ENCODE measurements at regions not wholly inside any gene's neighbourhood (a gene's known extent, or its start where the extent isn't known, plus 50 kb on each side); places are given as distances from the start of the nearest gene placed in this dataset.

DNA sequence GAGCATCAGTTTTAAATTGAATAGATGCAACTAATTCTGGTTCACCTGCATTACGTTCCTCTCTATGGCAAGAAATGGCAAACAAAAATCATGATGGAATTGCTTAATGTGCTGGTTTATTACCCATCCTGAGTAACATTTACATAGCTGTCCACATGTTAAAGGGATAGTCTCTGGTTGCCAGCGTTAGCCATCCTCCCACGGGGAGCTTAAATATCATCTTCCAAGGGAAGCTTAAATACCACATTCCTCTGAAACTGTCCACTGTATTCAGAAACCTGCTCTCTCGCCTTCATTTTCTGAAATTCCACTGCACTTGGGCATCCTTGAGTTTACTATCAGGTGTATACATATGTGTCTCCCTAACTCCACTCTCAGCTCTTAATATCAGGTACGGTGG lies 586.6 kb downstream of the TLL1 start:
- Histone ChIP-seq H3K9ac (ENCODE audit: low read depth in 1 of 2, low read length in 2 of 2) (no peak overlapping the region), H3K36me3 (ENCODE audit: control insufficient read depth in 4 of 4, insufficient read depth in 3 of 4, low read depth in 1 of 4, low read length in 3 of 4) (no peaks in the 10 kb centered on the region), H3K4me3 (ENCODE audit: low read depth in 1 of 3, low read length in 3 of 3) (no peak overlapping the region), H3K27ac (ENCODE audit: low read depth in 1 of 2, low read length in 2 of 2) (no peak overlapping the region), H3K9me3 (ENCODE audit: control insufficient read depth in 4 of 4, low read length in 3 of 4) (no peaks in the 10 kb centered on the region), H3K4me1 (ENCODE audit: control insufficient read depth in 4 of 4, insufficient read depth in 4 of 4, low read length in 3 of 4) (no peaks in the 10 kb centered on the region), H3K27me3 (ENCODE audit: control insufficient read depth in 4 of 4, insufficient read depth in 4 of 4, low read length in 3 of 4) (no peaks in the 10 kb centered on the region)
- DNase-seq (ENCODE audit: low spot score), result no peak
- TF ChIP-seq RAD21 (IDR thresholded peaks at IDR 0.05) (no peak), HNF4A (conservative IDR thresholded peaks at IDR 0.05) (no peak), HNF4G (IDR thresholded peaks at IDR 0.05) (no peak)
- TF ChIP-seq, protein P1, sequence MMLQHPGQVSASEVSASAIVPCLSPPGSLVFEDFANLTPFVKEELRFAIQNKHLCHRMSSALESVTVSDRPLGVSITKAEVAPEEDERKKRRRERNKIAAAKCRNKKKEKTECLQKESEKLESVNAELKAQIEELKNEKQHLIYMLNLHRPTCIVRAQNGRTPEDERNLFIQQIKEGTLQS (IDR thresholded peaks at IDR 0.05), result no peak
- WGBS, result 63% methylated on average over 5 of the region's 5 CpGs

DNA sequence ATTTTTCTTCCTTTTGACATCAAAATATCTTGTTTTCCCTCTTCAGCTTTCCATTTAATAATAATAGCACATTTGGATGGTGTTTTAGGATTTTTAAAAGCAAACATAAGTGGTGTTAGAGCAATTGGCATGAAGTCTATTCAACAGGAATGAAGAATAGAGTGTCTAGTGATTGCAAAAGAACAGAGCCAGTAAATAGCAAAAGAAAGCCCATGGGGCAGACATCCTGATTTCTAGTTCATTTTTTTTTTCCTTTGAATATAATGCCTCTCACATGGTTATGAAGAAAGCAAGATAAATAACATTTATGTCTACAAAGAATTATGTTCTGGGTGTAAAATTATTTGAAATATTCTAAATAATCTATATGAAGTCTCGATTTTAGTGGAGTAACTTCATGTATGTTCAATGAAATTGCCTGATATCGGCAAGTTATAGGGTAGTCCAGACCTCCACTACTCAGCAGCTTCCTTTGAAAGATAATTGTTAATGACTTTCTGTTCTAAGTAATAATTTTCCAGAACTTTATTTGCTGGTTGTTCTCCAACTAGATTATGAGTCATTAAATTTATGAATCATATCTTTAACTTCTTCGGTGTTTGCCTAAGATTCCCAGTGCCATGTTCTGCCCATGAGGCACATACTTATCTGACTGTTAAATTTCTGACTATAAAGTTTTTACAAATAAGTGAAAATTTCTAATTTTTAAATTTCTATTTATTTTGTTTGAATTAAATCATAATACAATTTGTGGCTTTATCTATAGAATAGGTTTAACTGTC lies 587.9 kb downstream of the TLL1 start:
- H3K4me3 ChIP-seq (ENCODE audit: low read depth in 1 of 3, low read length in 3 of 3), result no peak overlapping the region
- DNase-seq (ENCODE audit: low spot score), result no peak
- no peaks in the 10 kb centered on the region for H3K4me1 ChIP-seq (ENCODE audit: control insufficient read depth in 4 of 4, insufficient read depth in 4 of 4, low read length in 3 of 4)
- no peaks in the 10 kb centered on the region for H3K27me3 ChIP-seq (ENCODE audit: control insufficient read depth in 4 of 4, insufficient read depth in 4 of 4, low read length in 3 of 4)
- no peak for TF ChIP-seq HNF4A (conservative IDR thresholded peaks at IDR 0.05)
- TF ChIP-seq, protein P2, sequence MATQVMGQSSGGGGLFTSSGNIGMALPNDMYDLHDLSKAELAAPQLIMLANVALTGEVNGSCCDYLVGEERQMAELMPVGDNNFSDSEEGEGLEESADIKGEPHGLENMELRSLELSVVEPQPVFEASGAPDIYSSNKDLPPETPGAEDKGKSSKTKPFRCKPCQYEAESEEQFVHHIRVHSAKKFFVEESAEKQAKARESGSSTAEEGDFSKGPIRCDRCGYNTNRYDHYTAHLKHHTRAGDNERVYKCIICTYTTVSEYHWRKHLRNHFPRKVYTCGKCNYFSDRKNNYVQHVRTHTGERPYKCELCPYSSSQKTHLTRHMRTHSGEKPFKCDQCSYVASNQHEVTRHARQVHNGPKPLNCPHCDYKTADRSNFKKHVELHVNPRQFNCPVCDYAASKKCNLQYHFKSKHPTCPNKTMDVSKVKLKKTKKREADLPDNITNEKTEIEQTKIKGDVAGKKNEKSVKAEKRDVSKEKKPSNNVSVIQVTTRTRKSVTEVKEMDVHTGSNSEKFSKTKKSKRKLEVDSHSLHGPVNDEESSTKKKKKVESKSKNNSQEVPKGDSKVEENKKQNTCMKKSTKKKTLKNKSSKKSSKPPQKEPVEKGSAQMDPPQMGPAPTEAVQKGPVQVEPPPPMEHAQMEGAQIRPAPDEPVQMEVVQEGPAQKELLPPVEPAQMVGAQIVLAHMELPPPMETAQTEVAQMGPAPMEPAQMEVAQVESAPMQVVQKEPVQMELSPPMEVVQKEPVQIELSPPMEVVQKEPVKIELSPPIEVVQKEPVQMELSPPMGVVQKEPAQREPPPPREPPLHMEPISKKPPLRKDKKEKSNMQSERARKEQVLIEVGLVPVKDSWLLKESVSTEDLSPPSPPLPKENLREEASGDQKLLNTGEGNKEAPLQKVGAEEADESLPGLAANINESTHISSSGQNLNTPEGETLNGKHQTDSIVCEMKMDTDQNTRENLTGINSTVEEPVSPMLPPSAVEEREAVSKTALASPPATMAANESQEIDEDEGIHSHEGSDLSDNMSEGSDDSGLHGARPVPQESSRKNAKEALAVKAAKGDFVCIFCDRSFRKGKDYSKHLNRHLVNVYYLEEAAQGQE (IDR thresholded peaks at IDR 0.05), result no peak
- no peak for TF ChIP-seq TAF1 (conservative IDR thresholded peaks at IDR 0.05)
- TF ChIP-seq, protein P3, sequence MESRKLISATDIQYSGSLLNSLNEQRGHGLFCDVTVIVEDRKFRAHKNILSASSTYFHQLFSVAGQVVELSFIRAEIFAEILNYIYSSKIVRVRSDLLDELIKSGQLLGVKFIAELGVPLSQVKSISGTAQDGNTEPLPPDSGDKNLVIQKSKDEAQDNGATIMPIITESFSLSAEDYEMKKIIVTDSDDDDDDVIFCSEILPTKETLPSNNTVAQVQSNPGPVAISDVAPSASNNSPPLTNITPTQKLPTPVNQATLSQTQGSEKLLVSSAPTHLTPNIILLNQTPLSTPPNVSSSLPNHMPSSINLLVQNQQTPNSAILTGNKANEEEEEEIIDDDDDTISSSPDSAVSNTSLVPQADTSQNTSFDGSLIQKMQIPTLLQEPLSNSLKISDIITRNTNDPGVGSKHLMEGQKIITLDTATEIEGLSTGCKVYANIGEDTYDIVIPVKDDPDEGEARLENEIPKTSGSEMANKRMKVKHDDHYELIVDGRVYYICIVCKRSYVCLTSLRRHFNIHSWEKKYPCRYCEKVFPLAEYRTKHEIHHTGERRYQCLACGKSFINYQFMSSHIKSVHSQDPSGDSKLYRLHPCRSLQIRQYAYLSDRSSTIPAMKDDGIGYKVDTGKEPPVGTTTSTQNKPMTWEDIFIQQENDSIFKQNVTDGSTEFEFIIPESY (IDR thresholded peaks at IDR 0.05), result no peak
- no peak for TF ChIP-seq FOXA1 (IDR thresholded peaks at IDR 0.05)
- TF ChIP-seq GABPA (IDR thresholded peaks at IDR 0.05 in 1 of 2, conservative IDR thresholded peaks at IDR 0.05 in 1 of 2), result no peak
- TF ChIP-seq YY1 (IDR thresholded peaks at IDR 0.05), result no peak
- TF ChIP-seq RAD21 (IDR thresholded peaks at IDR 0.05), result no peak
- TF ChIP-seq EGR1 (IDR thresholded peaks at IDR 0.05; ENCODE audit: low read depth in 2 of 2), result no peak
- TF ChIP-seq, protein P4, sequence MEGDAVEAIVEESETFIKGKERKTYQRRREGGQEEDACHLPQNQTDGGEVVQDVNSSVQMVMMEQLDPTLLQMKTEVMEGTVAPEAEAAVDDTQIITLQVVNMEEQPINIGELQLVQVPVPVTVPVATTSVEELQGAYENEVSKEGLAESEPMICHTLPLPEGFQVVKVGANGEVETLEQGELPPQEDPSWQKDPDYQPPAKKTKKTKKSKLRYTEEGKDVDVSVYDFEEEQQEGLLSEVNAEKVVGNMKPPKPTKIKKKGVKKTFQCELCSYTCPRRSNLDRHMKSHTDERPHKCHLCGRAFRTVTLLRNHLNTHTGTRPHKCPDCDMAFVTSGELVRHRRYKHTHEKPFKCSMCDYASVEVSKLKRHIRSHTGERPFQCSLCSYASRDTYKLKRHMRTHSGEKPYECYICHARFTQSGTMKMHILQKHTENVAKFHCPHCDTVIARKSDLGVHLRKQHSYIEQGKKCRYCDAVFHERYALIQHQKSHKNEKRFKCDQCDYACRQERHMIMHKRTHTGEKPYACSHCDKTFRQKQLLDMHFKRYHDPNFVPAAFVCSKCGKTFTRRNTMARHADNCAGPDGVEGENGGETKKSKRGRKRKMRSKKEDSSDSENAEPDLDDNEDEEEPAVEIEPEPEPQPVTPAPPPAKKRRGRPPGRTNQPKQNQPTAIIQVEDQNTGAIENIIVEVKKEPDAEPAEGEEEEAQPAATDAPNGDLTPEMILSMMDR (IDR thresholded peaks at IDR 0.05; ENCODE audit: low read depth, low read length, missing input control), result no peak
- TF ChIP-seq, protein P5, sequence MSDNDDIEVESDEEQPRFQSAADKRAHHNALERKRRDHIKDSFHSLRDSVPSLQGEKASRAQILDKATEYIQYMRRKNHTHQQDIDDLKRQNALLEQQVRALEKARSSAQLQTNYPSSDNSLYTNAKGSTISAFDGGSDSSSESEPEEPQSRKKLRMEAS (IDR thresholded peaks at IDR 0.05), result no peak
- no peak for TF ChIP-seq NR2F2 (IDR thresholded peaks at IDR 0.05)
- TF ChIP-seq JUND (IDR thresholded peaks at IDR 0.05), result no peak
- no peak for TF ChIP-seq HNF4G (IDR thresholded peaks at IDR 0.05)
- no peak for TF ChIP-seq RXRA (IDR thresholded peaks at IDR 0.05)
- no peak for TF ChIP-seq SP1 (IDR thresholded peaks at IDR 0.05)
- TF ChIP-seq, protein P1 (IDR thresholded peaks at IDR 0.05), result no peak
- no peak for TF ChIP-seq FOXA2 (IDR thresholded peaks at IDR 0.05)
- H3K9ac ChIP-seq (ENCODE audit: low read depth in 1 of 2, low read length in 2 of 2), result no peak overlapping the region
- H3K9me3 ChIP-seq (ENCODE audit: control insufficient read depth in 4 of 4, low read length in 3 of 4), result no peaks in the 10 kb centered on the region
- no peaks in the 10 kb centered on the region for H3K36me3 ChIP-seq (ENCODE audit: control insufficient read depth in 4 of 4, insufficient read depth in 3 of 4, low read depth in 1 of 4, low read length in 3 of 4)
- WGBS, result 72% methylated on average over 3 of the region's 3 CpGs
- H3K27ac ChIP-seq (ENCODE audit: low read depth in 1 of 2, low read length in 2 of 2), result no peak overlapping the region

All from liver (tissue), 8 donors.